GM19328 (cell line): ENCODE measurements at regions not wholly inside any gene's neighbourhood (a gene's known extent, or its start where the extent isn't known, plus 50 kb on each side); places are given as distances from the start of the nearest gene placed in this dataset.

Experiments used
- ATAC-seq: cut with Tn5 transposase; IDR thresholded peaks from one replicate; pipeline ENCODE4 v1.9.1; 2021; ENCODE audit warnings: mild to moderate bottlenecking, moderate library complexity; ENCODE audit not compliant: unreplicated experiment

DNA sequence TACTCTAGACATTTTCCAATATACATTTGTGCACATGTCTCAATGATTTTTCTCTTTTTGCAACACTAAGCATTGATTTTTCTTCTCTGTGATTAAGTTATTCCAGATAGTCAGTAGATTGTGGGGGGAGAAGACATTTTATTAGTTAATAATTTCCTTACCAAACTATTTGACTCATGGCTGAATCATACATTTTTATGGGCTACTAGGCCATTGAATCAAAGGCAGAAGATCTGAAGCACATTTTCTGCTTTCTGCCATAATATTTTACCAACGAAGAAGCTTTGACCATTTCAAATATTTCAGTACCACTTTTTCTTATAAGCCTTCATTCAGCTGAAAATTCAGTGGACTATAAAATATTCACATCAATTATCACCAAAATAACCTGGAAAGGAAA is 175.6 kb downstream of the IRX2 start:
- ATAC-seq = no peak

DNA sequence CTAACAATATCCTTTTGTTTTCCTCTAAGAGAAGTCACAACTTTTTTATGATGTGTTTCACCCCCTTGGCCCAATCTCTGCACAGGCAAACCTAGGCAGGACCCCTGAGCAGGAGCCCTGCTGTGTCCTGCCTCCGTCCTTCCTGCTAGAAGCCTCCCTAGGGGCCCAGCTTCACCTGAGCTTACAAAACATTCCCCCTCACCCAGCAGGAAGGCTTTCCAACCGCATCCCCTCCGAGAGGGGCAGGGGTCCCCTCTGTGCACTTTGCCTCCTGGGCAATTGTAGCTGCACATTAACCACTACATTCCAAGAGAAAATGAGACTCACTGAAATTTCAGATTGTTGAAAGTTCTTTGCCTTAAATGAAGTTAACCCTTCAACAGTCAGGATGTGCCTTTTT is 176.2 kb downstream of the IRX2 start:
- ATAC-seq = no peak

DNA sequence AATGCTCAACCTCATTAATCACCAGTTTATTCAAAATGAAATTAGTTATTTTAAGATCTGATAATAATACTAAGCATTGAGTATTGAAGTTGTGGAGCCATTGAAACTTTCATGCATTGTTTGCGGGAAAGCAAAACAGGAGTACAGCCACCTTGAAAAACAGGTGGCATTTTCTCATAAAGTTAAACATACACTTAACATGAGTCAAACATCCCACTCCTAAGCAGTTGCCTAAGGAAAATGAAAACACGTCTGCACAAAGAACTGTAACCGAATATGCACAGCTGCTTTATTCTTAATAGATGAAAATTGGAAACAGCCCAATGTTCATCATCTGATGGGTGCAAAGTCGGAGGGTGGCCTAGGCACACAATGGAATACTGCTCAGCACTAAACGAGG is 177.3 kb downstream of the IRX2 start:
- no peak for ATAC-seq

DNA sequence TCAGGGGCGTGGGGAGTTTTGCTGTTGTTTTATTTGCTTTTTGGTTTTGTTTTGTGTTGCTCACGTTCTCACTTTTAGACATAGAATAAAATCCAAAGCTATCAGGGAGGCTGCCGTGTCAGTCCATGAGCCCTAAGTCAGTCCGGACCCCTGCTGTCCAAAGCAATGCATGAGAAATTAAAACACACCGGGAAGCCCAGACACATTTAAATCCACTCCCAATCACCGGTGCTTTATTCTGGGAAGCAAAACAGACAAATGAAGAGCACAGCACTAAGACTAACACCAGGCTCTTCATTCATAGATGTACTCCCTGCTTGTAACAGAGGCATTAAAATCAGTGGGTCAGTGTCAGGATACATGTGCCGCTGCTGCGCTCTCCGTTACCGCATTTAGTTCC is 180.9 kb downstream of the IRX2 start:
- ATAC-seq = no peak

DNA sequence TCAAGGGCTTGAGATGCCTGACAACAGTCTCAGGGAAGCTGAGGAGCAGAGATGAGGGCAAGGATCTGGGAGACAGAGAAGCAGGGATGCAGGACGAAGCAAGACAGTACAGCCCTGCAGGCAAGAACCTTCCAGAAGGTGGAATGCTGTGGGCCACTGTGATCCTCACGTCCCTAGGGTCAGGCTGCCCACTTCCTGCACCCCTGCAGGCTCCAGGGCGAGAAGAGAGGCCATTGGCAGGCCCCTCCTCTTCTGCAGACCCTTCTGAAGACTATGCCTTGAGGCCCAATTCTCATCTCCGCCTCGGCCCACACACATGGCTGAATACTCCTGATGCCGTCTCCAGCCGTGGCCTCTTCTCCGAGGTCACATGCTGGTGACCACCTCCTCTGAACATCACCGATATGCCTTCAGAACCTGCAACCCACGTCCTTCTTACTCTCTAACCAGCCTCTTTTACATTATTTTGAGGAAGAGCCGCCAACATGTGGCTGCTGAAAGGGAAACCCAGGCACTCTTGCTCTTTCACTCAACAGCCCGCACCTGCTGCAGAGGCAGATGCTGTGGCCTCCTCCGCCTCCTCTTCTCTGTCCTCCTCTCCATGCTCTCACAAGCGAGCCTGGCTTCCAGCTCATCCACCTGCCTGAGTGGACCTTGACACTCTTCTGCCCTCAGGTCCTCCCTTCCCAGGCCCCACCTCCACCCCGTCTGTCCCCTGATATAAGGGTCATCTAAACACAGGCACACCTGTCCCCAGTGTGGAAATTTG is 181.5 kb downstream of the IRX2 start:
- ATAC-seq = no peak

DNA sequence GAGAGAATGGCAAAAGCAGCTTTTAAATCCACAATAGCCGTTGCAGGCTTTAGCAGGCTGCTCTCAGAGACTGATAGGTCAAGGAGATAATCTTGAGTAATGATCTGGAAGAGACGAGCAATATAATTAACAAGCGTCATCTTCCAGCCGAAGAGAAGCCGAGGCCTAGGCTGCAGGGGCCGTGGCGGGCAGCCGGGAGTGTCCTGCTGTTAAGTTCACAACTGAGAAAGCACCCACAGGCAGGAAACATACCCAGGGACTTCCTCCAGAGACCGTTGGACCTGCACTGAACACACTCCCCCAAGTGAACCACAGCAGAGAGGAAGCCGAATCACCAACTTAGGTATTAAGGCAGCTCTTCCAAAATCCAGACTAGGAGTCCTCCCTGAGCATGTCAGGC is 182.3 kb downstream of the IRX2 start:
- no peak for ATAC-seq

DNA sequence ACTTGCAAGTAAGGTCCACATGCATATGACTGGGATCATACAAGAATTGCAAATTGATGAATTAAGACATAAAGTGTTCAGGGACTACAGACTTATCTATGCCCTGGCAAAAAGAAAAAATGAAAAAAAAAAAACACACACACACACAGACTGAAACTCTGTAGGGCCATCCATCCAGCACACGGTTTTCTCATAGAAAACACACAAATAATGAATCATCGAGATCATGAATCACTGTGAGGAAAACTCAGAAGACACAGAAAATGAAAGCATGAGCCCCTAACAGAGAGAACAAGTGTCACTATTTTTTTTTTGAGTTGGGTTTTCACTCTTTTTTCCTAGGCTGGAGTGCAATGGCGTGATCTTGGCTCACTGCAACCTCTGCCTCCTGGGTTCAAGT is 185.2 kb downstream of the IRX2 start:
- ATAC-seq = no peak

DNA sequence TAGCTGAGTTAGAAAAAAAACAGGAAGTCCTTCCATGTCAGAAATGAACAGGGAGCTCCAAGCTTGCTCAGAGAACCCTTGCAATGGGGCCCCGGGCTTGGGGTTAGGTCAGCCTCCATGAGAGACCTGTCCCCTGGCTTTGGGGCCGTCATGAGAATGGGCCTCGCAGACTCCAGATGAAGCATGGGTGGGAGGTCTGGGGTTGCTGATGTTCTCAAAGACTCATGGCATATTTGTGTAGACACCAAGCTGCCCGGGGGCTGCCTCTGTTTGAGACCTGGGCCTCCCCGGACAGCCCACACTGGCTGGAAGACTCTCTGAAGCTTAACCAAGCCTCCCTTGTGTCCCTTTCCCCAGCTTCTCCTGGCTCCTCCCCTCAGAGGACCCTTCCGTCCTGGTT is 186.3 kb downstream of the IRX2 start:
- no peak for ATAC-seq

DNA sequence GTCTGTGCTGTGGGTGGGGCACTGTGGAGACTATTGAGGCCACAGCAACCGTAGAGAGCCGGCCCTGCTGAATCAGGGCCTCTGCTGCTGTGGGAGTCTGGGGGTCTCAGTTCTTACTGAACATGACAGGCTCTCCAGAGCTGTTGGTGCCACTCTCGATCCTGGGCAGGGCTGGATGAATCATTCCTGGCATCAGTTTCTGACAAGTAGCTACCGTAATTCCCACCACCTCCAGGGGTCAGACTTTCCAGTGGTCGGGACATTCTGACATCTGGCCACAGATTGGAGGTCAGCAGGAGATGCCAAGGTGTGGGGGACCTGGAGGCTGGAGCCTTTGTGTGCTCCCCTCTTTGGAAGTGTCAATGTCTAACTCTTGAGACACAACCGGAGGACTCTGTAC is 188.4 kb downstream of the IRX2 start:
- ATAC-seq = no peak

DNA sequence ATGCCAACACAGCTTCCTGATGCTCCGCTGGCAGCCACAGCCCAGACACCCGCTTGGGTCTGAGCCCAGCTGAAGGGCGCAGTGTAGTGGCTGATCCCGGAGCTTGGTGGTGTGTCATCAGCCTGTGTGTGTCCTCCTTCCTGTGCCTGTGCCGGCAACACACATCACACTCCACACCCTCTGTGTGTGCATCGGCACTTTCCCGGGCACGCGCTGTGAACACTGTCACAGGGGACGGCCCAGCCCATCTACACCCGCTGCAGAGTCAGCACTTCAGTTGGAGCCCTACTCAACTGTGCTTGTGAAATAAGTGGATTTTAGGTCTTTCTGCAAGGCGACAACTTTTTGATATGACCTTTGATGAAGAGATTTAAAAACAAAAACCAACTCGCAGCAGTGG is 189.4 kb downstream of the IRX2 start:
- no peak for ATAC-seq

DNA sequence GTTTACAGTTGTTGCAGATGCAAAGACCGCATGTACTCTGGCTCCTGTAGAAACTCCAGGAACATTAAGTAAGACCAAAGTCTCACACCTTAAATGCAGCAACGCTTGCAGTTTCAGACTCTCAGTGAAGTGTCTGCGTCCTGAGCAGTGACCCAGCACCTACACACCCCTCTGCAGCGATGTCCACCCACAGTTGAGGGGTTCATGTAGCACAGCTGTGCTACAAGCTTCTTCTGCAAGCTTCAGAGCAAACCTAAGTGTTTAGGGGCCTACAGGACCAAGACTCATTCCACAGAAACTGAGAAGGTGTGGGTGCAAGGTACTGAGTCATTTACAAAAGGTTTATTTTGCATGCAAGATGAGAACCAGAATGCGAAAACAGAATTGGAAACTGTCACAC is 191.0 kb downstream of the IRX2 start:
- ATAC-seq = no peak

DNA sequence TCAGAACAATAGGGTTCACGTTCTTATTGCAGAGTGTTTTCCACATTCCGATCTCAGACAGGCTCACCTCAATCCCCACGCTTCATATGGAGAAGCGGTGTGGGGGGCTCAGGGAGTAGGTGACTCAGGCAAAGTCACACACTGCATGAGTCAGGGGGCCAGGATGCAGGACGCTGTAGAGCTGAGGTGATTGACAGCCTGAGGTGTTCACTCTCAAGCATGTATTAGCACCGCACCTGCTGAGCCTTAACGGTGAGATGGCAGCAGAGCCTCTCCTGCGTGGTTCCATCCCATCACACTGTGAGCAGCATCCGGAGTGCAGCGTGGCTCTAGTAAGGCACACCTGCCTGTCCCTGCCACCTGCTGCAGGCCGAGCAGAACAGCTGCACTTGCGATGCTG is 194.0 kb downstream of the IRX2 start:
- no peak for ATAC-seq

DNA sequence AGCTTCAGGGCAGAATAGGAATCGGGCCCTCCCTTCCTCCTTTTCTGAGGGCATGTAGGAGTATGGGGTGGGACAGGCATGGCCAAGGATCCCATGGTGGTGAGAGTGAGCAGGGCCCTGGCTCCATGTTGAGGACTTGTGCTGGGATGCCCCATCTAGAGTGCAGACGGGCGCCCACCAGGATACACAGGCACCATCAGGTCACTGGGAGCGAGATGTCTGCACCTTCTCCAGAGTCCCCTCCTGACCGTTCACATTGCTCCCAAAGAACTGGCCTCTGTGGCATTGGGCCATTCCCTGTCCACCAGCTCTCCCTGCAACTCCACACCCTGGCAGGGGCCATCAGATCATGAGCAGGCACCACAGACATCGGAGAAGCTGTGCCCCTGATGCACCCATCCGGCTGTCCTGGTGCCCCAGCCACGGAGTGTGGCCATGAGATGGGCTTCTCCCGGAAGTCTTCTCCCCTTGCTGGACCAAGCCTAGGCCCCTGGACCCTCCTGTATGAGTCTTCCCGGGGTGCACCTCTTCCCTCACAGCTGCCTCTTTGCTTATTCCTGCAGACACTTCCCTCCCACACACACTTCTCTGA is 195.0 kb downstream of the IRX2 start:
- ATAC-seq = no peak

DNA sequence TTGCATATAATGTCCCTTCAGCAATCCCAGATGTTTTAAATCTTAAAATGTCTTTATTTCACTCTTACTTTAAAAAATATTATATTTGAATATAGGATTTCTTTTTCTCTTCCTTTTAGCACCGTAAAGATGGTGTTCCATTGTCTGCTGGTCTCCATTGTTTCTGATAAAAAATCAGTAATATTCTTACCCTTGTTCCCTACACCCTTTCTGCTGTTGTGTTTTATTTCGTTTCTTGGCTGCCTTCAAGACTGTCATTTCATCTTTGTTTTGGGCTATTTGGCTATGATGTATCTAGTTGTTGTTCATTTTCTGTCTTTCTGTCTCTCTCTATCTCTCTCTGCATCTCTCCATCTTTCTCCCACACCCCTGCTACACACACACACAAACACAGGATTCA is 197.9 kb downstream of the IRX2 start:
- no peak for ATAC-seq

DNA sequence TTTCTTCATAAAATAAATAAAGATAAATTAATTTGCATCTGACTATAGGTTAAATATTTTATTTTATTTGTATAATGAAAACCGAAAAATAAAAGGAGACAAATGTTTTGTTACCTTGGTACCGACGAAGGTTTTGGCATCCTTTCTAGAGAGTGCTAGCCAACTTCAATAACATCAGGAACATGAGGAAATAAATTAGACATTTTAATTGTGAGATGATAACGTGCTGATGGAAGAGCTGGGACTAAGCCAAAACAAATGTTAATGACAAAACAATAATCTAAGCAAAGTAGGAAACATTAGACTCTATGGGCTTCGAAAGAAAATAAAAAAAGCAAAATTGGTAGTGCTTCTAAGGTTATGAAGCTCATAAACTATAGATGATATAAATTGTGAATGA is 201.0 kb downstream of the IRX2 start:
- ATAC-seq = no peak

DNA sequence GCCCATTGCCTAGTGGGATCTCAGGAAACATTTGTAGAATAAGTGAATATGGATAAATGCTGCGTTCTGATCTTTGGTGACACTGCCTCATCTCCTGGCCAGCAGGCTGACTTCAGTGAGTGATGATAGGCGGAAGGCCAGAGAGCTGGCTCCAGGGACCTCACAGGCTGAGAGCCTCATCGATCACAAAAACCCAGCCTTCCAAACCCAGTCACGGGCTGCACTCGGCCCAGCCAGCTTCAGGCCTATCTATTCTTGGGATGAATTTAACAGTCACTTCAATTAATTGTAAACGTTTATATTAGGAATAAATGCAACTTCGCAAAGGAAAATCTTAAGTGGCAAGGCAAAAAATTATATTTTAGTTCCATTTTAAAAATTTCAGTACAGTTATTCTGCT is 201.6 kb downstream of the IRX2 start:
- no peak for ATAC-seq

DNA sequence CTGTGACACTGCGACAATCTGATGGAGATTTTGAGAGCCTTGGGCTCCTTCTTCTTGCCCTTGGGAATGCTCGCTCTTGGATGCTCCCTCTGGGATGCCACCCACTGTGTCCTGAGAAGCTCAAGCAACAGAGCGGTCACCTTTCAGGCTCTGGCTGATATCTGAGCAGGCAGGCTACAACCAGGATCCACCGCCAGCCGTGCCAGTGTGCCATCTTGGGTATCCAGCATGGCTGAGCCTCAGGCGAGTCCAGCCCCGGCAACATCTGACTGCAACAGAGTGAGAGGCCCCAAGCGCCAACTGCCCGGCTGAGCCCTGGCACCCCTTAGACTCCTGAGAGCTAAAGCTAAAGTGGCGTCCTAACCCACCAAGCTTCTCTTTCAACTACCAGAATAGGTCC is 202.1 kb downstream of the IRX2 start:
- no peak for ATAC-seq

DNA sequence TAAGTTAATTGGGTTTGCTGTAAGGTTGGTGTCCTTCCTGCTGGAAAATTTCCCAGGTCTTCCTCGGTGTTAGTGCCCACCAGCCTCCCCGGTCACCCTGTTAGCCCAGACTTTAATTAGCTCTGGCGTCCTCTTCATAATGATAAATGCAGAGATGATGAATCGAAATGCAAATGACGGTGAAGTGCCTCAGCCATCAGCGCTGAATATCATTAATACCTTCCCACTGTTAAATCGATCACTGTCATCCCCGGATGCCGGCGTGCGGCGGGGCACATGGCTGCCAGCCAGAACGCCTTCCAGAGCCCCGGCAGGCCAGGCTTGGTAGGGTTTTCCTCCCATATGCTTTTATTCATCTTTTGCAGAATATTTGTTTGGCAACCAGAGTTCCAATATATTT is 204.5 kb downstream of the IRX2 start:
- ATAC-seq = no peak

DNA sequence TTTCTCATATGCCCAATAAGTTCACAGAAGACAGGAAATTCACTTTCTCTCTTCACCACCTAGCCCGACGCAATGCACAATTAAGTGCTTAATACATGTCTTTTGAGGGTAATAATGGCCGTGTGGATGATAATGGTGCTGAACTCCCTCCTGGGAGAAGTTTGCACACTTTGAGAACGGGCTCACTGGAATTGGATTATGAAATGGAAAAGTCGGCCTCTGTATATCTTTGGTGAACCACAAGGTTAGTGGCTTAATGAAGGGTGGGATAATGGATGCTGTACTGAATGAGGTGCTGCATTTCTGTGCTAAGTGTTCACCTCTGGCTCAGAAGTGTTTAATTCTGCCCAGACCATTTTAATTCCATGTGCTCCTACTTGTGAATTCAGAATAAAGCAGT is 207.5 kb downstream of the IRX2 start:
- ATAC-seq = no peak

DNA sequence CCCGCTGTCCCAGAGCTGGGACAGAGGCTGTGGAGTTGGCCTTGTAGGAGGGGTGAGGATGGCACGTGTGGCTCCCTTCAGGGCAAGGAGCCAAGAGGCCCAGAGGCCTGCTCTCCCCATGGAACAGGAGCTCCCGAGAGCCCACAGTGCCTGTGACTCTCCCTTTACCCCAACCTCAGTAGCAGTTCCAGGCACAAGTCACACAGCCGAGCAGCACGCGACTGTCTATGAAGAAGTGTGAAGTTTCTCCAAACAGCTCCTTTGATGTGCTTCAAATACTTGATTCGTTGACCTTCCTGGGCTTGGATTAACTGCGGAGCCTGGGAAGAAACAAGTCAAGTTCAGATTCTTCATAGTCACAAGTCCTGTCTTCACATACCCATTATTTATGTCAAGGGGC is 208.7 kb downstream of the IRX2 start:
- ATAC-seq = no peak

DNA sequence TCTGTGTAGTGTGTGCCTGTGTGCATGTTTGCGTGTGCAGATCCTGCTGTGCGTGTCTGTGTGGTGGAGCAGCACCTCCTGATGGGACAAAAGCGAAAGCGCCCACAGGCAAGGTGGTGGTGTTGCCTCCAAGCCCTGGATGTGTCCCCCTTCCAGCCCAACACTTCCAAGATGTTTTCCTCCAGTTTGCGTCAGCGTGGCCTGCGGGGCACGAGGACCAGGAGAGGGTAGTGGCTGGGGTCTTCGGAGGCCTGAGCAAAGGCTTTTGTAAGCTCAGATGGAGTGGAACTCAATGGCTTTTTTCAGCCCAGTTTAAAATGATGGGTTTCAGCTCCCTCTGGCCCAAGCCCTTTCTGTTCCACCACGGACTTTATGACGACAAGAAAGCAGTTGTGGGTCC is 209.5 kb downstream of the IRX2 start:
- no peak for ATAC-seq

DNA sequence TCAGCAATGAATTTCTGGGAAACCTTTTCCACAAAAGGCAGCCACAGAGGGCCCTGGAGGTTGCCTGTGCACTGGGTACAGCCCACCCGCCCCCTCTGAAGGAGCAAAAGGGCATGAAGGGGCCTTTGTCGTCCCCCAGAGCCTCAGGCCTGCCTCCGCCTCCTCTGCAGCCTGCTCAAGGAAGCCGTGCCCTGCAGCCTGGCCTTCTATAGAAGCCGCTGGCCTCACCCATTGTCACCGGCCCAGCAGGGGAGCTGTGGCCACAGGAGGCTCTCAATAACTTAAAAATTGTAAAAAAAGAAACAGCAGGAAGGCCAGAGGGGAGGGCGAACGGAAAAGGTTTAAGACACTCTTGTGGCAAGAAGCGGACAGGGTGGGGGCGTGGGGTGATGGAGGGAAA is 213.3 kb downstream of the IRX2 start:
- no peak for ATAC-seq
